ENCODE measurements at regions not wholly inside any gene's neighbourhood (a gene's known extent, or its start where the extent isn't known, plus 50 kb on each side); places are given as distances from the start of the nearest gene placed in this dataset.
"Not testable (repeated sequence)": the region's sequence is repeated elsewhere in the genome, so short reads cannot be mapped to it uniquely, and the experiment has no call there.

DNA sequence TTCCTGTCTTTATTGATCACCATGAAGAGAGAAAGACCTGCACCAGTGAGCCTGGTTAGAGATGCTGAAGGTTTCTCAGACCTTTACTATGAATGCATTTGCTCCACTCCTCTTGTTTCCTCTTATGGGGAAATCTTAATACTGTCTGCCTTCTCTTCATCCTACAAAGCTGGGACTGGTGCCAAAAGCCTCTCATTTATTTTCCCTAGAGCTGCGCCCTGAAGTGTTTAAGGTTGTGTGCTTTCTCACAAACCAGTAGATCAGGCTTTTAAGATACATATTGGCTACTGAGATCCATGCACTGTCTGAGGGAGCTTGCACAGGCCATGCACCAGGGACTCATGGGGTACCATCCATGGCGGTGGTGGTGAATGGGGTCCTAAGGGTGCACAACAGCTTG is 286.1 kb upstream of the PMFBP1 start:
- TF ChIP-seq, protein P1, sequence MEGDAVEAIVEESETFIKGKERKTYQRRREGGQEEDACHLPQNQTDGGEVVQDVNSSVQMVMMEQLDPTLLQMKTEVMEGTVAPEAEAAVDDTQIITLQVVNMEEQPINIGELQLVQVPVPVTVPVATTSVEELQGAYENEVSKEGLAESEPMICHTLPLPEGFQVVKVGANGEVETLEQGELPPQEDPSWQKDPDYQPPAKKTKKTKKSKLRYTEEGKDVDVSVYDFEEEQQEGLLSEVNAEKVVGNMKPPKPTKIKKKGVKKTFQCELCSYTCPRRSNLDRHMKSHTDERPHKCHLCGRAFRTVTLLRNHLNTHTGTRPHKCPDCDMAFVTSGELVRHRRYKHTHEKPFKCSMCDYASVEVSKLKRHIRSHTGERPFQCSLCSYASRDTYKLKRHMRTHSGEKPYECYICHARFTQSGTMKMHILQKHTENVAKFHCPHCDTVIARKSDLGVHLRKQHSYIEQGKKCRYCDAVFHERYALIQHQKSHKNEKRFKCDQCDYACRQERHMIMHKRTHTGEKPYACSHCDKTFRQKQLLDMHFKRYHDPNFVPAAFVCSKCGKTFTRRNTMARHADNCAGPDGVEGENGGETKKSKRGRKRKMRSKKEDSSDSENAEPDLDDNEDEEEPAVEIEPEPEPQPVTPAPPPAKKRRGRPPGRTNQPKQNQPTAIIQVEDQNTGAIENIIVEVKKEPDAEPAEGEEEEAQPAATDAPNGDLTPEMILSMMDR (IDR thresholded peaks at IDR 0.05; ENCODE audit: borderline replicate concordance), result no peak
- Histone ChIP-seq H3K9me3 (replicated peaks) (peaks cover 40% of the 10 kb centered on the region), H3K36me3 (no peaks in the 10 kb centered on the region), H3K27ac (replicated peaks) (no peak overlapping the region), H3K4me3 (no peak overlapping the region), H3K27me3 (ENCODE audit: low read depth) (no peaks in the 10 kb centered on the region), H3K4me1 (no peaks in the 10 kb centered on the region)
- no peak for DNase-seq
- intact Hi-C loops (cut with micrococcal nuclease), result no loop called here

DNA sequence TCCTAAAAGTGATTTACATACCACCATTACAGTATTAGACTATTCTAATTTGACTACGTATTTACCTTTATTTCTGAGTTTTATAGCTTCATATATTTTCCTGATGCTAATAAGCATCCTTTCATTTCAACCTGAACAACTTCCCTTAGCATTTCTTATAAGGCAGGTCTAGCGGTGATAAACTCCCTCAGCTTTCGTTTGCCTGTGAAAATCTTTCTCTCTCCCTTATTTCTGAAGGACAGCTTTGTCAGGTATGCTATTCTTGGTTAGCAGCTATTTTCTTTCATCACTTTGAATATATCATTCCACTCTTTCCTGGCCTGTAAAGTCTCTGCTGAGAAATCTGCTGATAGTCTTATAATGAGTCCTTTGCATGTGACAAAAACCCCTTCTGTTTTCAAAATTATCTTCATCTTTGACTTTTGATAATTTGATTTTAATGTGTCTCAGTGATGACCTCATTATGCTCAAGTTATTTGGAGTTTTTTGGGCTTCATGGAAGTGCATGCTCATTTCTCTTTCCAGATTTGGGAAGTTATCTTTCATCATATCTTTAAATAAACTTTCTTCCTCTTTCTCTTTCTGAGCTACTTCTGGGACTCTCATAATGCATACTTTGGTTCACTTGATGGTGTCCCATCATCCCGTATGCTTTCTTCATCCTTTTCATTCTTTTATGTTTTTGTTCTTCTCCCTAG is 285.4 kb upstream of the PMFBP1 start:
- Histone ChIP-seq H3K4me1 (no peaks in the 10 kb centered on the region), H3K27me3 (ENCODE audit: low read depth) (no peaks in the 10 kb centered on the region), H3K27ac (replicated peaks) (no peak overlapping the region), H3K4me3 (no peak overlapping the region), H3K36me3 (no peaks in the 10 kb centered on the region), H3K9me3 (replicated peaks) (peaks cover 46% of the 10 kb centered on the region)
- intact Hi-C loops (cut with micrococcal nuclease), result no loop called here
- TF ChIP-seq, protein P1 (IDR thresholded peaks at IDR 0.05; ENCODE audit: borderline replicate concordance), result no peak
- no peak for DNase-seq

DNA sequence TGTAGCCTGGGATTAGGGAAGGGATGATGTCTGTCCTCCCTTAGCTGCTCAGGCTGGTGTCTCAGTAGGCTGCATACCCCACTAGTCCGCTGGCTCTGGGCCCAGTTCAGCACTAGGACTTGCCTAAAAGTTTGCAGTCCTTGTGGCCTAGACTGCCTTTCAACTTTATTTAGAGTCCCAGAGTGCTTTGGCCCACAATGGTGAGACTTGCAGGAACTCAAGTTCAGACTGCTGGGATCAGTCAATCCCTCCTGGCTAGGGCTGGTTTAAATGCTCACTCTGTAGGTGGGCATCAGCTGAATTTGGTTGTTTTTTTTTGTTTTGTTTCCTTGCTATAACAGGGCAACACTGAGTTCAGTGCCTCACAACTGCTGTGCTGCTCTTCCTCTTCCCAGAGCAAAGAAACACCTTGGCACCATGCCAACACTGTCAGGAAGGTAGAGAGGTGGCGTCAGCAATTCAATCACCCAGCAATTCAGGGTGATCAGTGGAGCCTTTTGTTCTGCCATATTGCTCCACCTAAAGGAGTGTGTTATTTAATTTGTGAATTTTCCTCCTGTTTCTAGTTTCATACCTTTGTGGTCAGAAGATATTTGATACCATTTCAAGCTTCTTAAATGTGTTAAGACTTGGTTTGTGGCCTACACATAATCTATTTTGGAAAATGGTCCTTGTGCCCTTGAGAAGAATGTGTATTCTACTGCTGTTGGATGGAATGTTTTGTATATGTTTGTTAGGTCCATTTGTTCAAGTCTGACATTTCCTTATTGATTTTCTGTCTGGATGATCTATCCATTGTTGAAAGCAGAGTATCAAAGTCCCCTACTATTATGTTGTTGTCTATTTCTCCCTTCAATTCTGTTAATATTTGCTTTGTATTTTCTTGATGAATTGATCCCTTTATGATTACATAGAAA is 284.0 kb upstream of the PMFBP1 start:
- TF ChIP-seq, protein P1 (IDR thresholded peaks at IDR 0.05; ENCODE audit: borderline replicate concordance), result no peak
- Histone ChIP-seq H3K27ac (replicated peaks) (no peak overlapping the region), H3K9me3 (replicated peaks) (peaks cover 59% of the 10 kb centered on the region), H3K4me3 (no peak overlapping the region), H3K36me3 (no peaks in the 10 kb centered on the region), H3K4me1 (no peaks in the 10 kb centered on the region), H3K27me3 (ENCODE audit: low read depth) (no peaks in the 10 kb centered on the region)
- no peak for DNase-seq
- intact Hi-C loops (cut with micrococcal nuclease), result no loop called here

DNA sequence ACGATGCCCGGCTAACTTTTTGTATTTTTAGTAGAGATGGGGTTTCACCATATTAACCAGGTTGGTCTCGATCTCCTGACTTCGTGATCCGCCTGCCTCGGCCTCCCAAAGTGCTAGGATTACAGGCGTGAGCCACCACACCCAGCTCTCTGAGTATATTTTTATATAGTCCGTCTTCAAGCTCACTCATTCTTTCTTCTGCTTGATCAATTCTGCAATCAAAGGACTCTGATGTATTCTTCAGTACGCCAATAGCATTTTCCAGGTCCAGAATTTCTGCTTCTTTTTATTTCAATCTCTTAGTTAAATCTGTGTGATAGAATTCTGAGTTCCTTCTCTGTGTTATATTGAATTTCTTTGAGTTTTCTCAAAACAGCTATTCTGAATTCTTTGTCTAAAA is 281.9 kb upstream of the PMFBP1 start:
- H3K4me1 ChIP-seq; DNase-seq; H3K27me3 ChIP-seq (ENCODE audit: low read depth); H3K27ac ChIP-seq (replicated peaks); intact Hi-C loops (cut with micrococcal nuclease); H3K36me3 ChIP-seq; H3K4me3 ChIP-seq: not testable (repeated sequence)
- peaks cover 78% of the 10 kb centered on the region for H3K9me3 ChIP-seq (replicated peaks)

DNA sequence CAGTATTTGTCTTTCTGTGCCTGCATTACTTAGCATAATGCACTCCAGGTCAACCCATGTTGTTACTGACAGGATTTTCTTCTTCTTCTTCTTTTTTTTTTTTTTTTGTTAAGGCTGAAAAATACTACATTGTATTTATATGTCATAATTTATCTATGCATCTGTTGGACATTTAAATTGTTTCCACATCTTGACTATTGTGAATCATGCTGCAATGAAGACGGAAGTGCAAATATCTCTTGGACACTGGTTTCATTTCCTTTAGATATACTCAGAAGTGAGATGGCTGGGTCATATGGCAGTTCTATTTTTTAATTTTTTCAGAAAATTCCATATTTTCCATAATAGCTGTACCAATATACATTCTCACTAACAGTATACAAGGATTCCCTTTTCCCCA is 272.7 kb upstream of the PMFBP1 start:
- DNase-seq, result no peak
- no peak overlapping the region for H3K27ac ChIP-seq (replicated peaks)
- H3K4me1 ChIP-seq, result no peaks in the 10 kb centered on the region
- TF ChIP-seq, protein P1 (IDR thresholded peaks at IDR 0.05; ENCODE audit: borderline replicate concordance), result no peak
- H3K4me3 ChIP-seq, result no peak overlapping the region
- intact Hi-C loops (cut with micrococcal nuclease), result no loop called here
- H3K27me3 ChIP-seq (ENCODE audit: low read depth), result no peaks in the 10 kb centered on the region
- H3K9me3 ChIP-seq (replicated peaks), result peaks cover 44% of the 10 kb centered on the region
- no peaks in the 10 kb centered on the region for H3K36me3 ChIP-seq

DNA sequence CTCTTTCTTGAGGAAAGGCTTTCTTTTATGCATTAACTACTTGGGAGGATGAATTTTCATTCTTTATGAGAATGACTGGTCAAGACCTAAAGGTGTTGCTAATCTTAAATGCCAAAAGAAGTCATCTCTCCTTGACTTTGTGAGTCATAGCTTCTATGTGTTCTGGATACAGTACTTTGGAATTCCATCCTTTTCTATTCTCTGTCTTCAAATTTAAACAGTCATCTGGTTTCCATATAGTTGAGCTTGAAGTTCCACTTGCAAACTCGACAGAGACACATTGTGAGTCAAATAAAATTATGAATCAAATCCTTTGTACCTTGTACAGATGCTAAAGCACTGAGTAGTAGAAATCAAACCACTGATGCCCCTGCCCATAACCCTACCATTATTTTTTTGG is 271.9 kb upstream of the PMFBP1 start:
- H3K9me3 ChIP-seq (replicated peaks), result peaks cover 38% of the 10 kb centered on the region
- H3K36me3 ChIP-seq, result no peaks in the 10 kb centered on the region
- no peak overlapping the region for H3K4me3 ChIP-seq
- H3K4me1 ChIP-seq, result no peaks in the 10 kb centered on the region
- no peaks in the 10 kb centered on the region for H3K27me3 ChIP-seq (ENCODE audit: low read depth)
- DNase-seq, result no peak
- TF ChIP-seq, protein P1 (IDR thresholded peaks at IDR 0.05; ENCODE audit: borderline replicate concordance), result no peak
- intact Hi-C loops (cut with micrococcal nuclease), result no loop called here
- H3K27ac ChIP-seq (replicated peaks), result no peak overlapping the region

Measured in left ventricle myocardium inferior (tissue), 1 donor.